Lower leg skin (tissue), 3 donors: ENCODE measurements at regions not wholly inside any gene's neighbourhood (a gene's known extent, or its start where the extent isn't known, plus 50 kb on each side); places are given as distances from the start of the nearest gene placed in this dataset.

ENCODE experiments used
- POLR2A ChIP-seq, 2 donors: fragments of 450-650 bp; IDR thresholded peaks; one replicate each; pipeline ENCODE4 v1.6.1; 2016 to 2017; ENCODE audit warnings: antibody characterized with exemption in 2 of 2, mild to moderate bottlenecking in 1 of 2, moderate library complexity in 1 of 2
- TF ChIP-seq, protein P1 (sequence below), 3 donors: fragments of 450-650 bp; IDR thresholded peaks; one replicate each; pipeline ENCODE4 v1.5.1; 2016; ENCODE audit warnings: antibody characterized with exemption in 3 of 3, mild to moderate bottlenecking in 3 of 3, moderate library complexity in 2 of 3

DNA sequence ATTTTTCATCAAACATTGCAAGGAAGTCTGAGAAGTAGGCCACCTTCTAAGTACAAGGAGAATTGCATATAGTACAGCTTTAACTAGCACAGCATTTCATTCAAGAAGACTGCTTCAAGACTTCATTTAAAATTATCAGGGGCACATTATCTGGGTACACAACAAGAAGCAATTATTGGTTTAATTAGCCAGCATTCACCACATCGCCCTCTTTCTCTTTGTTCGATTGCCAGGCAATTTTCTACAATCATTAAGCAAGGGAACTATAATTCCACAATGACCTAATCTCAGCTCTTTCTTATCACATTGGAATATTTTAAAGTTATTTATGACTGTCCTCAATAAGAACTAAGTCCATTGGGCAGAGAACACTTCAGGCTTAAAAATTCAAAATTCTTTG is 1347.1 kb upstream of the PABPC4L start:
- TF ChIP-seq, protein P1, sequence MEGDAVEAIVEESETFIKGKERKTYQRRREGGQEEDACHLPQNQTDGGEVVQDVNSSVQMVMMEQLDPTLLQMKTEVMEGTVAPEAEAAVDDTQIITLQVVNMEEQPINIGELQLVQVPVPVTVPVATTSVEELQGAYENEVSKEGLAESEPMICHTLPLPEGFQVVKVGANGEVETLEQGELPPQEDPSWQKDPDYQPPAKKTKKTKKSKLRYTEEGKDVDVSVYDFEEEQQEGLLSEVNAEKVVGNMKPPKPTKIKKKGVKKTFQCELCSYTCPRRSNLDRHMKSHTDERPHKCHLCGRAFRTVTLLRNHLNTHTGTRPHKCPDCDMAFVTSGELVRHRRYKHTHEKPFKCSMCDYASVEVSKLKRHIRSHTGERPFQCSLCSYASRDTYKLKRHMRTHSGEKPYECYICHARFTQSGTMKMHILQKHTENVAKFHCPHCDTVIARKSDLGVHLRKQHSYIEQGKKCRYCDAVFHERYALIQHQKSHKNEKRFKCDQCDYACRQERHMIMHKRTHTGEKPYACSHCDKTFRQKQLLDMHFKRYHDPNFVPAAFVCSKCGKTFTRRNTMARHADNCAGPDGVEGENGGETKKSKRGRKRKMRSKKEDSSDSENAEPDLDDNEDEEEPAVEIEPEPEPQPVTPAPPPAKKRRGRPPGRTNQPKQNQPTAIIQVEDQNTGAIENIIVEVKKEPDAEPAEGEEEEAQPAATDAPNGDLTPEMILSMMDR (IDR thresholded peaks at IDR 0.05): no peak
- TF ChIP-seq POLR2A (IDR thresholded peaks at IDR 0.05): no peak
